Gastrocnemius medialis (tissue), 4 donors: ENCODE measurements at regions not wholly inside any gene's neighbourhood (a gene's known extent, or its start where the extent isn't known, plus 50 kb on each side); places are given as distances from the start of the nearest gene placed in this dataset.

Experiments used
- POLR2A ChIP-seq, 2 donors: fragments of 450-650 bp; IDR thresholded peaks; one replicate each; pipeline ENCODE4 v1.6.1; 2017; ENCODE audit warnings: antibody characterized with exemption in 2 of 2, mild to moderate bottlenecking in 2 of 2, moderate library complexity in 2 of 2
- TF ChIP-seq, protein P1 (sequence below), 5 experiments: fragments of 450-650 bp in 3 of 5; fragments of 200-600 bp in 2 of 5; sonication (generic) in 2 of 5; IDR thresholded peaks in 4 of 5; conservative IDR thresholded peaks in 1 of 5; 1 replicate in 4 of 5; 2 replicates in 1 of 5; pipeline ENCODE4 v1.5.1; 2016 to 2019; ENCODE audit warnings: antibody characterized with exemption in 5 of 5, mild to moderate bottlenecking in 3 of 5, moderate library complexity in 3 of 5

DNA sequence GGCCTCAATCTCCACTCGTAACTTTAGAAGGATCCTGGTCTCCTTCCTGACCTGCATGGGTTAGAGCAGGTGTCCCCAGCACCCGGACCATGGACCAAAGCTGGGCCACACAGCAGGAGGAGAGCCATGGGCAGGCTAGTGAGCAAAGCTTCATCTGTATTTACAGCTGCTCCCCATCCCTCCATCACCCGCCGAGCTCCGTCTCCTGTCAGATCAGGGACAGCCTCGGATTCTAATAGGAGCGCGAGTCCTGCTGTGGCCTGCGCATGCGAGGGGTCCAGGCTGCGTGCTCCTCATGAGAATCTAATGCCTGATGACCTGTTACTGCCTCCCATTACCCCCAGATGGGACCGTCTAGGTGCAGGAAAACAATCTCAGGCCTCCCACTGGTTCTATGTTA lies 297.7 kb upstream of the SALL3 start:
- TF ChIP-seq POLR2A (IDR thresholded peaks at IDR 0.05): no peak
- TF ChIP-seq, protein P1, sequence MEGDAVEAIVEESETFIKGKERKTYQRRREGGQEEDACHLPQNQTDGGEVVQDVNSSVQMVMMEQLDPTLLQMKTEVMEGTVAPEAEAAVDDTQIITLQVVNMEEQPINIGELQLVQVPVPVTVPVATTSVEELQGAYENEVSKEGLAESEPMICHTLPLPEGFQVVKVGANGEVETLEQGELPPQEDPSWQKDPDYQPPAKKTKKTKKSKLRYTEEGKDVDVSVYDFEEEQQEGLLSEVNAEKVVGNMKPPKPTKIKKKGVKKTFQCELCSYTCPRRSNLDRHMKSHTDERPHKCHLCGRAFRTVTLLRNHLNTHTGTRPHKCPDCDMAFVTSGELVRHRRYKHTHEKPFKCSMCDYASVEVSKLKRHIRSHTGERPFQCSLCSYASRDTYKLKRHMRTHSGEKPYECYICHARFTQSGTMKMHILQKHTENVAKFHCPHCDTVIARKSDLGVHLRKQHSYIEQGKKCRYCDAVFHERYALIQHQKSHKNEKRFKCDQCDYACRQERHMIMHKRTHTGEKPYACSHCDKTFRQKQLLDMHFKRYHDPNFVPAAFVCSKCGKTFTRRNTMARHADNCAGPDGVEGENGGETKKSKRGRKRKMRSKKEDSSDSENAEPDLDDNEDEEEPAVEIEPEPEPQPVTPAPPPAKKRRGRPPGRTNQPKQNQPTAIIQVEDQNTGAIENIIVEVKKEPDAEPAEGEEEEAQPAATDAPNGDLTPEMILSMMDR (IDR thresholded peaks at IDR 0.05 in 4 of 5, conservative IDR thresholded peaks at IDR 0.05 in 1 of 5): no peak
